SK-N-SH (cell line): ENCODE measurements at regions not wholly inside any gene's neighbourhood (a gene's known extent, or its start where the extent isn't known, plus 50 kb on each side); places are given as distances from the start of the nearest gene placed in this dataset.

Experiments
- ELF1 ChIP-seq: IDR thresholded peaks from 2 replicates; pipeline ENCODE4 v1.4.0; 2012
- EP300 ChIP-seq, 2 experiments: IDR thresholded peaks; 2 replicates each; pipeline versions ENCODE4 v1.4.0 to v1.6.1; 2012; ENCODE audit warnings: borderline replicate concordance in 1 of 2, low read depth in 1 of 2, low read length in 1 of 2
- GABPA ChIP-seq: IDR thresholded peaks from 2 replicates; pipeline ENCODE4 v1.4.0; 2012; ENCODE audit warnings: low read depth, mild to moderate bottlenecking
- MXI1 ChIP-seq: IDR thresholded peaks from 2 replicates; pipeline ENCODE4 v1.6.1; 2012; ENCODE audit warnings: mild to moderate bottlenecking, low read depth, low read length, improper control_type of control experiment
- POLR2AphosphoS5 ChIP-seq: IDR thresholded peaks from 2 replicates; pipeline ENCODE4 v1.6.1; 2012; ENCODE audit warnings: low read depth, low read length
- RAD21 ChIP-seq: IDR thresholded peaks from 2 replicates; pipeline ENCODE4 v1.6.1; 2012; ENCODE audit warnings: mild to moderate bottlenecking, low read length
- RCOR1 ChIP-seq: fragments of 150-350 bp; IDR thresholded peaks from 2 replicates; pipeline ENCODE4 v1.6.1; 2017; ENCODE audit warnings: antibody characterized with exemption, low read length
- SIN3A ChIP-seq: IDR thresholded peaks from 2 replicates; pipeline ENCODE4 v1.6.1; 2012; ENCODE audit warnings: low read depth, mild to moderate bottlenecking, low read length, moderate library complexity, borderline replicate concordance
- SMC3 ChIP-seq: IDR thresholded peaks from 2 replicates; pipeline ENCODE4 v1.6.1; 2012; ENCODE audit warnings: low read depth, low read length, improper control_type of control experiment
- TEAD4 ChIP-seq: IDR thresholded peaks from 2 replicates; pipeline ENCODE4 v1.4.0; 2012; ENCODE audit warnings: mild to moderate bottlenecking, borderline replicate concordance; ENCODE audit not compliant: insufficient read depth
- TF ChIP-seq, protein P1 (sequence below): fragments of 200-600 bp; sonication (generic); IDR thresholded peaks from 2 replicates; pipeline ENCODE4 v1.6.1; 2017; ENCODE audit warnings: antibody characterized with exemption, mild to moderate bottlenecking, moderate library complexity
- TF ChIP-seq, protein P2 (sequence below): IDR thresholded peaks from 2 replicates; pipeline ENCODE4 v1.4.0; 2012; ENCODE audit warnings: low read depth, borderline replicate concordance
- TF ChIP-seq, protein P3 (sequence below): IDR thresholded peaks from 2 replicates; pipeline ENCODE4 v1.6.1; 2012; ENCODE audit warnings: mild to moderate bottlenecking, low read depth, low read length, moderate library complexity
- TF ChIP-seq, protein P4 (sequence below): IDR thresholded peaks from 2 replicates; pipeline ENCODE4 v1.4.0; 2012; ENCODE audit warnings: low read depth

DNA sequence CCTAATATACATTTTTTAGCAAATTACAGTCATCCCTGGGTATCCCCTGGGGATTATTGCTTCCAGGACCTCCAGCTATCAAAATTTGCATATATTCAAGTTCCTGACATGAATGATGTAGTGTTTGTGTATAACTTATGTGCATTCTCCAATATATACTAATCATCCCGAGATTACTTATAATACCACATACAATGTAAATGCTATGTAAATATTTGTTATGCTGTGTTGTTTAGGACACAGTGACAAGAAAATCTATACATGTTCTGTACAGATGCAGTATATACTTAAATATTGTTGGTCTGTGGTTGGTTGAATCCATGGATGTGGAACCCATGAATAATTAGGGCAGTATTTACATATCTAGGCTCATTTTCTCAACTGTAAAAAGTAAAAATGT lies 1060.3 kb downstream of the DSC3 start:
- TF ChIP-seq, protein P1, sequence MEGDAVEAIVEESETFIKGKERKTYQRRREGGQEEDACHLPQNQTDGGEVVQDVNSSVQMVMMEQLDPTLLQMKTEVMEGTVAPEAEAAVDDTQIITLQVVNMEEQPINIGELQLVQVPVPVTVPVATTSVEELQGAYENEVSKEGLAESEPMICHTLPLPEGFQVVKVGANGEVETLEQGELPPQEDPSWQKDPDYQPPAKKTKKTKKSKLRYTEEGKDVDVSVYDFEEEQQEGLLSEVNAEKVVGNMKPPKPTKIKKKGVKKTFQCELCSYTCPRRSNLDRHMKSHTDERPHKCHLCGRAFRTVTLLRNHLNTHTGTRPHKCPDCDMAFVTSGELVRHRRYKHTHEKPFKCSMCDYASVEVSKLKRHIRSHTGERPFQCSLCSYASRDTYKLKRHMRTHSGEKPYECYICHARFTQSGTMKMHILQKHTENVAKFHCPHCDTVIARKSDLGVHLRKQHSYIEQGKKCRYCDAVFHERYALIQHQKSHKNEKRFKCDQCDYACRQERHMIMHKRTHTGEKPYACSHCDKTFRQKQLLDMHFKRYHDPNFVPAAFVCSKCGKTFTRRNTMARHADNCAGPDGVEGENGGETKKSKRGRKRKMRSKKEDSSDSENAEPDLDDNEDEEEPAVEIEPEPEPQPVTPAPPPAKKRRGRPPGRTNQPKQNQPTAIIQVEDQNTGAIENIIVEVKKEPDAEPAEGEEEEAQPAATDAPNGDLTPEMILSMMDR = no peak
- no peak for TF ChIP-seq POLR2AphosphoS5
- TF ChIP-seq SIN3A = no peak
- TF ChIP-seq EP300 (IDR thresholded peaks at IDR 0.05; ENCODE audit: borderline replicate concordance in 1 of 2, low read depth in 1 of 2, low read length in 1 of 2) = no peak
- TF ChIP-seq, protein P2, sequence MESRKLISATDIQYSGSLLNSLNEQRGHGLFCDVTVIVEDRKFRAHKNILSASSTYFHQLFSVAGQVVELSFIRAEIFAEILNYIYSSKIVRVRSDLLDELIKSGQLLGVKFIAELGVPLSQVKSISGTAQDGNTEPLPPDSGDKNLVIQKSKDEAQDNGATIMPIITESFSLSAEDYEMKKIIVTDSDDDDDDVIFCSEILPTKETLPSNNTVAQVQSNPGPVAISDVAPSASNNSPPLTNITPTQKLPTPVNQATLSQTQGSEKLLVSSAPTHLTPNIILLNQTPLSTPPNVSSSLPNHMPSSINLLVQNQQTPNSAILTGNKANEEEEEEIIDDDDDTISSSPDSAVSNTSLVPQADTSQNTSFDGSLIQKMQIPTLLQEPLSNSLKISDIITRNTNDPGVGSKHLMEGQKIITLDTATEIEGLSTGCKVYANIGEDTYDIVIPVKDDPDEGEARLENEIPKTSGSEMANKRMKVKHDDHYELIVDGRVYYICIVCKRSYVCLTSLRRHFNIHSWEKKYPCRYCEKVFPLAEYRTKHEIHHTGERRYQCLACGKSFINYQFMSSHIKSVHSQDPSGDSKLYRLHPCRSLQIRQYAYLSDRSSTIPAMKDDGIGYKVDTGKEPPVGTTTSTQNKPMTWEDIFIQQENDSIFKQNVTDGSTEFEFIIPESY = no peak
- no peak for TF ChIP-seq SMC3
- no peak for TF ChIP-seq RCOR1
- no peak for TF ChIP-seq TEAD4
- TF ChIP-seq, protein P3, sequence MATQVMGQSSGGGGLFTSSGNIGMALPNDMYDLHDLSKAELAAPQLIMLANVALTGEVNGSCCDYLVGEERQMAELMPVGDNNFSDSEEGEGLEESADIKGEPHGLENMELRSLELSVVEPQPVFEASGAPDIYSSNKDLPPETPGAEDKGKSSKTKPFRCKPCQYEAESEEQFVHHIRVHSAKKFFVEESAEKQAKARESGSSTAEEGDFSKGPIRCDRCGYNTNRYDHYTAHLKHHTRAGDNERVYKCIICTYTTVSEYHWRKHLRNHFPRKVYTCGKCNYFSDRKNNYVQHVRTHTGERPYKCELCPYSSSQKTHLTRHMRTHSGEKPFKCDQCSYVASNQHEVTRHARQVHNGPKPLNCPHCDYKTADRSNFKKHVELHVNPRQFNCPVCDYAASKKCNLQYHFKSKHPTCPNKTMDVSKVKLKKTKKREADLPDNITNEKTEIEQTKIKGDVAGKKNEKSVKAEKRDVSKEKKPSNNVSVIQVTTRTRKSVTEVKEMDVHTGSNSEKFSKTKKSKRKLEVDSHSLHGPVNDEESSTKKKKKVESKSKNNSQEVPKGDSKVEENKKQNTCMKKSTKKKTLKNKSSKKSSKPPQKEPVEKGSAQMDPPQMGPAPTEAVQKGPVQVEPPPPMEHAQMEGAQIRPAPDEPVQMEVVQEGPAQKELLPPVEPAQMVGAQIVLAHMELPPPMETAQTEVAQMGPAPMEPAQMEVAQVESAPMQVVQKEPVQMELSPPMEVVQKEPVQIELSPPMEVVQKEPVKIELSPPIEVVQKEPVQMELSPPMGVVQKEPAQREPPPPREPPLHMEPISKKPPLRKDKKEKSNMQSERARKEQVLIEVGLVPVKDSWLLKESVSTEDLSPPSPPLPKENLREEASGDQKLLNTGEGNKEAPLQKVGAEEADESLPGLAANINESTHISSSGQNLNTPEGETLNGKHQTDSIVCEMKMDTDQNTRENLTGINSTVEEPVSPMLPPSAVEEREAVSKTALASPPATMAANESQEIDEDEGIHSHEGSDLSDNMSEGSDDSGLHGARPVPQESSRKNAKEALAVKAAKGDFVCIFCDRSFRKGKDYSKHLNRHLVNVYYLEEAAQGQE = no peak
- no peak for TF ChIP-seq RAD21
- TF ChIP-seq MXI1 = no peak
- TF ChIP-seq, protein P4, sequence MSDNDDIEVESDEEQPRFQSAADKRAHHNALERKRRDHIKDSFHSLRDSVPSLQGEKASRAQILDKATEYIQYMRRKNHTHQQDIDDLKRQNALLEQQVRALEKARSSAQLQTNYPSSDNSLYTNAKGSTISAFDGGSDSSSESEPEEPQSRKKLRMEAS = no peak
- TF ChIP-seq GABPA = no peak
- no peak for TF ChIP-seq ELF1
